ENCODE measurements at regions not wholly inside any gene's neighbourhood (a gene's known extent, or its start where the extent isn't known, plus 50 kb on each side); places are given as distances from the start of the nearest gene placed in this dataset.

GRCh38 chr12:79534029-79534867 lies 156.5 kb downstream of the PAWR start:
- DNase-seq: no peak

DNA sequence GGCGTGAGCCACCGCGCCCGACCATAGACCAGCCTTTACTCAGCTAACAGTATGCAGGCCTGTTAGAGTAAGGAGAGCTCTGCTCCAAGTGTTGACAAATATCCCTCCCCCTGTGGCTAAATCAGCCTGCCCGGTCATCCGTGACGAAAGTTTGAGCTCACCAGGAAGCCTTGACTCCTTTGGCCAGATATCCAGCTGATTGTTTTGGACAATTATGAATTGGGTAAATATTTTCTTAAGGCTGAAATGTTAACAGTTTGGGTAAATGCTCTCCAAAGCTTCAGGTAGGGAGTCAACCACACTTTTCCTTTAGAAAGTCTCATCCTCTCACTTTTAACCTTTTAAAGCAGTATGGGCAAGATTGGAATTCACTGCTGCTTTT lies 157.9 kb downstream of the PAWR start:
- peak; percentile 81 for DNase-seq

- DNase-seq: no peak
Observed at GRCh38 chr12:79531518-79531917, 159.2 kb downstream of the PAWR start.

GRCh38 chr12:79527473-79527872 lies 163.3 kb downstream of the PAWR start:
- no peak for DNase-seq

DNA sequence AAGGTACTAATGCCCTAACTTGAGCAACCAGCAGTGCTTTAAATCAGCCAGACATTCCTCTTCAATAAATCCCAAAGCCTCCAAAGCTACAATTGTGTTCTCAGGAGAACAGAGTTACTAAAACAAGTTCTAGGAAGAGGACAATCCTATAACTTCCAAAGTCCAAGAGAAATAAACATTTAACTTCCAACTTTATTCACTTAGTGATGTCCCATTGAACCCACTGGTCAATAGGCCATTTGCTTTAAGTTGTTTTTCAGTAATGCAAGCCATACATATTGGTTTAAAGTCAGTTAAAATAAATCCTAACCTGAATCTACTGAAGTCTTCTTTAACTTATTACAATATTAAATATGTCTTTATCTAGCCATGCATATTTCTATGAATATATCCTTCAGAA lies 165.4 kb downstream of the PAWR start:
- no peak for DNase-seq

- DNase-seq: no peak
Observed at GRCh38 chr12:79524507-79525148, 166.1 kb downstream of the PAWR start.

- no peak for DNase-seq
Observed at GRCh38 chr12:79522989-79523386, 167.8 kb downstream of the PAWR start.

DNA sequence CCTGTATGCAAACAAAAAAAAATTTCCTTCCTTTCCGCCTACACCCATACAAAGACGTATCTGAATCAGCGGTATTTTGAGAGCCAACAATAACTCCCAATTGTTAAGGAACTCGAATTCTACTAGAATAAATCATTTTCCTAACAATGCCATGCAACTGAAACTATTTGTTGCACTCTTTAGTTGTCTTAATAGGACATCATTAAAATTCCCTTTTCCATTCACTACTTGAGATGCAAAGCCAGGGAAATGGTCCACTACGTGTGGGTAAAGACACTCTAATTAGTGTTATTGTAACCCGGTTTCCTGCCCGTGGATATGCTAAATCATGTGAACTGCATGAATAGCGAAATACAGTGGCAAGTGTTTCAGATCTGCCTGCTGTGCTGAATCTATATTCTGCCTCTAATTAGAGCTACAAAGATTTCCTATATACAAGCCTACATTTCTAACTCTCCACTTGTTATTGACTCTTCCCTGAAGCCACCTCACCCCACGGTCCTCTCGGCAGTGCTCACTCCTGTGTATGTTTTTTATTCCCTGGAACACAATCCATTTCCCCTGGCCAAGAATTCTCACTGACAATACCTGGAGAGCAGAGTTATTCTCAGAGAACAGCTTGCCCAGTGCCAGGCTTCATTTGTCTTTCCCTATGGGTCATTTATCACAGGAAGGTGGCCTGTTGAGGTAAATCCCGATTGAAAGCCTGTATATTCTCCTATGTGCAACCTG lies 168.3 kb downstream of the PAWR start:
- no peak for DNase-seq

- no peak for DNase-seq
Observed at GRCh38 chr12:79521576-79521975, 169.2 kb downstream of the PAWR start.

DNA sequence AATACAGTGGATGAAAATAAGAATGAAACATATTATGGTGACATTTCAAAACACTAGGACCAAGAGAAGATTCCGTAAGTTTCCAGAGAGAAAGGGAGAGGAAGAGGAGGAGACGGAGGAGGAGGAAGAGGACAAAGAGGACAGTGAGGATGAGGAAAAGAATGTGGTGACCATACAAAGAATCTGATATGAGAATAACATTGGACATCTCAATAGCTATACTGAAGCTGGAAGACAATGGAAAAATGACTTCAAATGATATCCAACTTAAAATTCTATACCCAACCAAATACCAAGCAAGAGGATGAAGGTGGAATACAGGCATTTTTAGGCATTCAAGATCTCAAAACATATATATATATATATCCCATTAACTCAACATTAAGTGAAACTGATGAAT lies 173.4 kb downstream of the PAWR start:
- no peak for DNase-seq

DNA sequence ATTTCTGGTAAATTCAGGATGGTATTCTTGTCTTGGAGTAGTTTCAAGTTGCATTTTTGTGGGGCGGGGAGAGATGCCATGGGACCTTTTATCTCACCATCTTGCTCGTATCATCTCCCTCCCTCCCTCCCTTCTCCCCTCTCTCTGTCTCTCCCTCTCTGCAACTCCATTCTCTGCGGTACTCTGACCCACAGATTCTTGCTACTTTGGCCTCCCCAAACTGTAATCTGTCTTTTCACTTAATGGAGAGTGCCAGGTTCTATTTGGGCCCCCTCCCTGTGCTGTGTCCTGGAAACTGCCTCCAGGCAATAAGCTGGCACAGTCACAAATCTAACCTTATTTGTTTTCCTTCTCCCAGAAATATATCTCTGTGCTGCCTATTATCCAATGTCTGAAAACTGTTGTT lies 175.2 kb downstream of the PAWR start:
- DNase-seq: no peak

DNA sequence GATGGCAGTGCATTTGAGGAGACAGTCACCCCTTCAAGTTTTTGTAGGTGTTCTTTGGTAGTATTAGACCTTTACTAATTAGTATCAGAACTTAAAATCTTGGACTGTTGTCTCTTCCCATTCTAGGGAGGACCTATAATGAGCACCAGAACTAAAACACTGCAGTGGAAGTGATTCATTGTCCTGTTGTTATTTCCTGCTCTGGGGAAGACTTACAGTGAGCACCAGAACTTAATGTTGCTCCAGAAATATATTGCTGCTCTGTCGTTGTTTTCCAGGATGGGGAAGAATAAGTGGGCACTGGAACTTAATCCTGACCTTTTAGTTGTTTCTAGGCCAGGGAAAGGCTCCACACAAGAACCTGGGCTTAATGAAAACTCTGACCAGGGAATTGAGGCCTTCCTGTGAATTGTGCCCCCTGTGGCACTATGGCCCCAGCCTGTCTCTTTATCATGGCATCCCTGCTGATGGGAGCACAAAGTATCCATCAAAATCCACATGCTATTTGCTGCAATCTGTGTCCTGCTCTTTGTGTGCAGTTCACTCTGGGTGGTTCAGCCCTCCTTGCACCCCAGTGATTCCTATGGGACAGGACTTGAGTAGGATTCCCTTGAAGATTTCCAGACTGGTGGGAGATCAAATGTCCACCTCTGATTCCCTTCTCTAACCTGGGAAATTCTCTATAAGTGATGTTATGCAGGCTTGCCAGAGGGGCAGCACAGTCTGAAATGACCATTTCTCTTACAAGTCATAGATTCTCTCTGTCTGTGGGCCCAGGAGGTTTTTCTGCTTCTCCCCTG lies 175.8 kb downstream of the PAWR start:
- DNase-seq: no peak

DNA sequence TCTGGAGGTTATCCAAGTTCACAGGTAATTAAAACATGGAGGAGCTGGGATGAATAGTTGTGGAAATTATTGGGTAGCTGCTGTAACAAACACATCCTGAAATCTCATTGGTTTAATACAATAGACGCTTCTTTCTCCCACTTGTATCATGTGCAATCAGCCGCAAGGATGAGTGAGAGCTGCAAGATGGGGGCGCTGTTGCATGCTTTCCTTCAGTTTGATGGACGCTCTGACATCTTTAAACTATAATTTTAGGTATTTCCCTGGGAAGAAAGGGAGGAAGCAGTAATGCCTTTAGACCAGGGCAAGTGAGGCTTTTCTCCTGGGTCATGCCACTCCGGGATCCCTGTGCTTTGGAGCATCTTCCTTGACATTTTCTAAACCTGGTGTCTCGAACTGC lies 178.7 kb downstream of the PAWR start:
- DNase-seq: no peak

- no peak for DNase-seq
Observed at GRCh38 chr12:79508622-79509021, 182.1 kb downstream of the PAWR start.

Data from NCI-H510A treated with DMSO at 0.1 percent for 48 hours (cell line).